Vagina (tissue), 2 donors: ENCODE measurements at regions not wholly inside any gene's neighbourhood (a gene's known extent, or its start where the extent isn't known, plus 50 kb on each side); places are given as distances from the start of the nearest gene placed in this dataset.

Experiments
- POLR2A ChIP-seq, 2 donors: fragments of 450-650 bp; IDR thresholded peaks; one replicate each; pipeline ENCODE4 v1.6.1; 2017; ENCODE audit warnings: antibody characterized with exemption in 2 of 2, mild to moderate bottlenecking in 2 of 2, moderate library complexity in 2 of 2
- POLR2AphosphoS5 ChIP-seq, 2 donors: sonication (generic); formaldehyde crosslinking; IDR thresholded peaks; one replicate each; pipeline ENCODE4 v1.9.0; 2017; ENCODE audit warnings: antibody characterized with exemption in 2 of 2, mild to moderate bottlenecking in 2 of 2, low read depth in 1 of 2; ENCODE audit not compliant: insufficient read depth in 1 of 2
- TF ChIP-seq, protein P1 (sequence below), 3 experiments: fragments of 450-650 bp in 2 of 3; fragments of 200-600 bp in 1 of 3; sonication (generic) in 1 of 3; IDR thresholded peaks; one replicate each; pipeline ENCODE4 v1.5.1; 2017 to 2019; ENCODE audit warnings: antibody characterized with exemption in 3 of 3, mild to moderate bottlenecking in 2 of 3, moderate library complexity in 2 of 3

DNA sequence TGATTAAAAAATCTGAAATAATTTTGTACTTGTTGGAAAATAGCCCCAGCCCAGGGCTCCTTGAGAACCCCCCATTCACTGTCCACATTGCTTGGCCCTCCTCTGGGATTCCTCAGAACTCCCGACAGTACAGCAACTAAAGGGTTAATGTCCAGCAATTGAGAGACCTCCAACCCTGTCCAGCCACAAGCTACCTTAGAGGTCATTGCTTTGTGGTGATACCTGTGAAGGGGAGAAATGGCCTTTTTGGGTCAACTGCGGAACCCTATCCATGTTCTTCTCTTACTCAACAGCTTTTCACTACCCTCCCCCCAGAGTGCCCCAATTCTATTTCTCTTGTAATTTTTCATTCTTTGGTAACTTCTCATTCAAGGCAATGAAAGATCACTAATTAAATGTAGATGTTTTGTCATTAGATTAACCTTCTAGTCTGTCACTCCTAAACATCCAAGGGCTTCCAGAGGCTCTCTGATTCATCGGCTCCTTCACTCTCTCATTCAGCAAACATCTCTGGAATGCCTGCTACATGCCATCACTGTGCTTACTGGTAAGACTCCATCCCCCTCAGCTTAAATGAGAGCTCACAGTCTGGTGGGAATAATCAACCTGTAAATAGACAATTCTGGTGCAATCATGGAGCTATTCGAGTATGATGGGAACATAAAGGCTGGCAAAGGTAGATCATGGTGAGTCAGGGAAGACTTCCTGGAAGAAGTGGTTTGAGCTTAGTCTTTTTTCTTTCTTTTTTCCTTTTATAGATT is 241.4 kb upstream of the PGRMC2 start:
- TF ChIP-seq, protein P1, sequence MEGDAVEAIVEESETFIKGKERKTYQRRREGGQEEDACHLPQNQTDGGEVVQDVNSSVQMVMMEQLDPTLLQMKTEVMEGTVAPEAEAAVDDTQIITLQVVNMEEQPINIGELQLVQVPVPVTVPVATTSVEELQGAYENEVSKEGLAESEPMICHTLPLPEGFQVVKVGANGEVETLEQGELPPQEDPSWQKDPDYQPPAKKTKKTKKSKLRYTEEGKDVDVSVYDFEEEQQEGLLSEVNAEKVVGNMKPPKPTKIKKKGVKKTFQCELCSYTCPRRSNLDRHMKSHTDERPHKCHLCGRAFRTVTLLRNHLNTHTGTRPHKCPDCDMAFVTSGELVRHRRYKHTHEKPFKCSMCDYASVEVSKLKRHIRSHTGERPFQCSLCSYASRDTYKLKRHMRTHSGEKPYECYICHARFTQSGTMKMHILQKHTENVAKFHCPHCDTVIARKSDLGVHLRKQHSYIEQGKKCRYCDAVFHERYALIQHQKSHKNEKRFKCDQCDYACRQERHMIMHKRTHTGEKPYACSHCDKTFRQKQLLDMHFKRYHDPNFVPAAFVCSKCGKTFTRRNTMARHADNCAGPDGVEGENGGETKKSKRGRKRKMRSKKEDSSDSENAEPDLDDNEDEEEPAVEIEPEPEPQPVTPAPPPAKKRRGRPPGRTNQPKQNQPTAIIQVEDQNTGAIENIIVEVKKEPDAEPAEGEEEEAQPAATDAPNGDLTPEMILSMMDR (IDR thresholded peaks at IDR 0.05), result no peak
- TF ChIP-seq POLR2A (IDR thresholded peaks at IDR 0.05), result no peak
- TF ChIP-seq POLR2AphosphoS5 (IDR thresholded peaks at IDR 0.05; ENCODE audit: insufficient read depth in 1 of 2, low read depth in 1 of 2), result no peak
